ENCODE measurements at regions not wholly inside any gene's neighbourhood (a gene's known extent, or its start where the extent isn't known, plus 50 kb on each side); places are given as distances from the start of the nearest gene placed in this dataset.

GRCh38 chr6:154932515-154933027, 62.5 kb upstream of the TIAM2 start:
- no peak for TF ChIP-seq CHD2 (IDR thresholded peaks at IDR 0.05; ENCODE audit: low read length, partially characterized antibody)
- no peak for TF ChIP-seq POLR2AphosphoS2 (conservative IDR thresholded peaks at IDR 0.05; ENCODE audit: low read length)
